HuH-7.5 (cell line): ENCODE measurements at regions not wholly inside any gene's neighbourhood (a gene's known extent, or its start where the extent isn't known, plus 50 kb on each side); places are given as distances from the start of the nearest gene placed in this dataset.

ENCODE experiments used
- DNase-seq: peaks from one replicate; pipeline ENCODE4 v3.0.0; 2011; ENCODE audit warnings: low spot score

DNA sequence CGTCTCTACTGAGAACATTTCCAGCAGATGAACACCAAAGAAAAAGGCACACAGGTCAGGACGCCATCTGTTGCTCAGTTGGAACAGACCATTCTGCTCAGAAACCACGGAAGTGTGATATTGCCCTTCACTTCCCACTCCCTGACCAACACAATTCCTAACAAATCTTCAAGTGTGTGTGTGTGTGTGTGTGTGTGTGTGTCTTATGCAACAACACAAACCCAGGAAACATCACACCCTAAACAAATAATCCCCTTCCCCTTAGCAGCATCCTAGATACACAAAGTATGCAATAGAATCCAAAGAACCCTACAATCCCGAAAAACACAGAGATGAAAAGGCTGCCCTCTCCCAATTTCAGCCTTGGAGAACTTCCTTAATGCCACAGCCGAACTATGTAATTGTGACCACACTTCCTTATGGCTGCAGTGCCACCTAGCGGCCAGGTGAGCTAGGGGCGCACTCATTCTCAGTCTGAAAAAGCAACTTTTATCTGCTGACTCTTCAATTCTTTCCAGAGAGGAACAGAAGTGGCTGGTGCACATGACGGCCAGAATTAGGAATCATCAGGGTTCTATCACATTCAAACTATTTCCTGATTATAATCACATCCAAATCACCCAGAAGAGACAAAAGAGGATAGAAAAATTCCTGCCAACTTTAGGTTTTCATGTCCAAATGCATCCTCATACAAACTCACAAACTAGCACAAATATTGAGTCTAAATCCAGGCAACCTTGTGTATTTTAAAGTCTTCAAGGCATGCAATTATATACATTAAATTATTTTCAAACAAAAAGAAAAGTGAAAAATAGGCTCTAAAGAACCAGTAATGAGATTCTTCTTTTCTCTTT, 164.9 kb downstream of the DHX15 start:
- DNase-seq, result peak; percentile 72

DNA sequence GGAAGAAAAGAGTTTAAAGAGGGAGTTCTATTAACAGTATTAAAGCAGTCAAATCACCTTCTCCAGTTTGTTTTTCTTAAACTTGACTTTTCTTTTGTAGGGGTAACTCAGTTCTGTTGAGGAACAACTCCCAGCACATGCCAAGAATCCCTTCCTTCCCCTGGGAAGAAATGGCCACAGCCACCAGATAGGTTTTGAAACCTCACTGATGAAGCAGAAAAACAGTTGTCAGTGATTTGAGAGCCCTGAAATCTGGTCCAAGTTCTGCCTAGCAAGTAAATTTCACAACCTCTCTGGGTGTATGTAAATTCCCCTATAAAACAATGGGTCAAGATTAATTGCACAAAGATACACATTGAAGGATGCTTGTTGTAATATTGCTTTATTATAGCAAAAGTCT, 167.1 kb downstream of the DHX15 start:
- DNase-seq, result no peak

DNA sequence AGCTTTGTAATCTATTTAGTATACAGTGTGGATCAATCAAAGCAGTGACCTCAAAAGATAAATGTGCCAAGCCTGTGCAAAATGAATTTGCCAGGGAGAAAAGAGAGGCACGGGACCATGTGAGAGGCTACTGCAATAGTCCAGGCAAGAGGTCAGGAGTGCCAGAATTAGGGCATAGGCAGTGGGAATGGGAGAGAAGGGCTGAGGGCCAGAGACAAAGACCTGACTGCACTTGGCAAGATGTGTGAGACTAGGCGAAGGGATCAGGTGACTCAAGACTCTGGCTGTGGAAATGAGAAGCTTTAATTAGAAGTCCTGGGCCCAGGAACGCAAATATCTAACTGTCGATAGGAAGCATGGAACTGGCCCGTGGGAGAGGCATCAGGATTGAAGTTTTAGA, 168.1 kb downstream of the DHX15 start:
- DNase-seq, result no peak

DNA sequence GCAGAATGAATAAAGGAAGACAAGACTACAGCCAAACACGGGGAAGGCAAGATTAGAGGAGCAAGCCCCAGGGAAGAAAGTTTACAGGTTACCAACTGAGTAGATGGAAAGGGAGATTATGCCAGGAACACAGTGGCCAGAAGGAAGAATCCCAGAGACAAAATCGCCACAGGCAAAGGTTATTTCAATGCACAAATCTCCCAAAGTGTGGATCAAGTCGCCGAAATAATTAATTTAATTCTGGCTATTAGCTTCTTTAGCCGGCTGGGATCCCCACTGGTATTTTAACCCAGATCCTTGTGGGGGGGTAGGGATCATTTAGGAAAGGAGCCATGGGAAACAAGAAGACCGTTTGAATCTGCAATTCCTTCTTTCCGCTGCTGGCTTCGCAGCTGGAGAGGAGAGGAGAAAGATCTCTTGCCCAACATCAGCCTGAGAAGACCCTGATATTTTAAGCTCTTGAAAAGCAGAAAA, 171.0 kb downstream of the DHX15 start:
- DNase-seq, result no peak

DNA sequence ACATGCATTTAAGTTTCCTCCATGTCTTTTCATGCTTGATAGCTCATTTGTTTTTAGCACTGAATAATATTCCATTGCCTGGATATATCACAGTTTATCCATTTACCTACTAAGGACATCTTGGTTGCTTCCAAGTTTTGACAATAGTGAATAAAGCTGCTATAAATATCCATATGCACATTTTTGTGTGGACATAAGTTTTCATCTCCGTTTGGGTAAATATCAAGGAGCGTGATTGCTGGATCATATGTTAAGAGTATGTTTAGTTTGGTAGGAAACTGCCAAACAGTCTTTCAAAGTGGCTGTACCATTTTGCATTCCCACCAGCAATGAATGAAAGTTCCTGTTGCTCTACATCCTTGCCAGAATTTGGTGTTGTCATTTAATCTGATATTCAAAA, 172.5 kb downstream of the DHX15 start:
- no peak for DNase-seq

DNA sequence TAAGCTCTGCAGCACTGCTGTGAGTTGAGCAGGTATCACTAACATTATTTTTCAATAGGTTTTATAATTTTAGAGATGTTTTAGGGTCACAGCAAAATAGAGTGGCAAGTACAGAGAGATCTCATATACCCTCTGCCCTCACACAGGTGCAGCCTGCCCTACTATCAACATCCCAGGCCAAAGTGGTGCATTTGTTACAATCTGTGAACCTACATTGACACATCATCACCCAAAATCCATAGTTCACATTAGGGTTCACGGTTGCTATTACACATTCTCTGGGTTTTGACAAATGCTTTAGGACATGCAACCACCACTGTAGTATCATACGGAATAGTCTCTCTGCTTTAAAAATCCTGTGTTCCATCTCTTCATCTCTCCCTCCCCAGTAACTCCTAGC, 173.1 kb downstream of the DHX15 start:
- no peak for DNase-seq

DNA sequence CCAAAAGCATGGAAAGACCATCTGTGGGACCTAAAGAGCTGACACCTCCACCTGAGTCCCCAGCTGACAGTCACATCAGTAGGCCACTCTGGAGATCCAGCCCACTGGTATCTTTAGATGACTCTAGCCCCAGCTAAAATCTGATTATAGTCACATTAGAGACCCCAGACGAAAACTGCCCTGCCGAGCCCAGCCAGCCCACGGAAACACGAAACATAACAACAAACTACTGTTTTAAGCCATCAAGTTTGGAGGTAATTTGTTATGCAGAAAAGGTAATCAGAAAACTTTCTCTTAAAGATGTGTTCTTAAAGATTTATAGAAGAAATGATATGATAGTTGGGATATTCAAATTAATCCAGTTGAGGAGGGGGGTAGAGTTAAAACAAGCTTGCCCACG, 175.7 kb downstream of the DHX15 start:
- no peak for DNase-seq

DNA sequence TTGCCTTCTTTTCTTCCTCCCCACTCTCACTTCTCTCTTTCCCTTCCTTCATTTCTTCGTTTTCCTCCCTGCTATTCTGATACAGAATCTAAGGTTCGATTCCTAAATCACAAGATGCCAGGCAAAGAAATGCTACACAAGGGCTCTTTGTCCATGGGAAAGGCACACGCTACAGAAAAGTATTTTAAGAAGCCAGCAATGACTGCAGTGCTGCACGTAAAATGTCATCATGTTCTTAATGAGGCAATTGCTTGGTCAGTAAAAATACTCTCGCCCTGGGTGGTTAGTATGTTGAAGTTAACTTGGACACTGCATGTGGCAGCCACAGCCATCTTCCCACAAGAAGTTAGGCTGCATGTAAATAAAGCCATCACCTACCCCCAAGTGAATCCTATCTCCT, 178.4 kb downstream of the DHX15 start:
- DNase-seq, result no peak

DNA sequence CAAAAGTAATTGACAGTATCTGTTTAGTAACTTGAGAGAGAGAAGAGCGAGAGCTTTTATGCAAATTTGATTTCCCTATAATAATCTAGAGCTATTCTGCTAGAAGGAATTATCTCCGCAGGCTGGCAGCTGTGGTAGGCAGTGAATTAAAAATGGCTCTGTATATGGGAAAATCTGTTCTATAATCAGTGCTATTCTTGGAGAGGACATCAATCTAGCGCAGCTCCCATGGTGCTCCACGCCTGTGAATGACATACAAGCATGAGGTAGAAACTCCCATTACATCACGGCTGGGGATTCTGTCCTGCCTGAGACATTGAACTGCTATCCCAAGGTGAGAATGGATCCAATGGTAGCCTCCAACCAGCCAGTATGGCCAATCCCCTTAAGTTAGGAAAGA, 179.0 kb downstream of the DHX15 start:
- DNase-seq, result no peak

DNA sequence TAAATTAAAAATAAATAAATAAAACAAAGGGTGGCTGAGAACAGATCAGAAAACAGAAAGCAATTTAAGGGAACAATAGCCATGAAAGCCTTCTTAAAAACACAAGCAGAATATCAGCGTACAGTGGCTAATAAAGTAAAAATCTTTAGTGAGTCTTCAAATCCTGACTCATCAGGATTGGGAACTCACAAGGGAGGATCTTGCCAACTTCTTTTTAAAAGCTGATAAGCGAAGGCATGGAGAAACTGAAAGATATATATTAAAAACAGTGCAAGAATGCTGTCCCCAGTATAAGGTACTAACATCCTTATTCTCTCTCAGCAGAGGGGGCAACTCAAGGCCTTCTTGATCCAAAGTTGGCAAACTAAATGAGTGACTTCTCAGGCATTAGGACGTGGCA, 180.1 kb downstream of the DHX15 start:
- DNase-seq, result no peak

DNA sequence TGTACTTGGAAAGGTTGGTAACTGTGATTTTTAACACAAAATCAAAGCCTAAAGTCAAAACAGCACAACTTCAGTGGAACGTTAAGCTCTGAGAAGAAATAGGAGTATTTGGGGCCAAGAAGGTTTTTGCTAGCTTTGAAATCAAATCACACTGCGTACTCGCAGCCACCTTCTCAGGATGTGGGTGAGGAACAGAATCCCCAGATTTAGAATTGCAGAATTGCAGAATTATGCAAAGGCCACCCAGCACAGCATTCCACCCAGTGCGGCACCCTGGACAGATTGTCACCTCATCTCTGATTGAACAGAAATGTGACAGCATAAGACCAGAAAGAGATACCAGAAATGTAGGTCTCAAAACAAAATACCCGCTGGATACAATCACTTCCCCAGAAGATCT, 181.1 kb downstream of the DHX15 start:
- DNase-seq, result no peak

DNA sequence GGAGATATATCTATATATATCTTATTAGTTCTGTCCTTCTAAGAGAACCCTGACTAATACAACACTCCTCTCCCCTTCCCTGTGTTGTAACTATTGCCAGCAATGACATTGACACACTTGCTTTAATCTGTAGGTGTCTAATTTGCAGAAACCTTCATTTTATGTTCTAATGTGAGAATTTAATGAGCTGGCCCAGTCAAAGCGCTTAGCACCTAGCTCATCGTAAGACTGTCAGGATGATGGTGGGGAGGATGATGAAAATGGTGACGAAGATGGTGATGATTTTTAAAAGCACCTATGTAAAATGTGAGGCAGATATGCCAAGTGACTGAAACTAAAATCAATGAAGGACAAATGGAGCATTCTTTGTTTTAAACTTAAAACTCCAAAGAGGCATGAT, 183.8 kb downstream of the DHX15 start:
- DNase-seq, result no peak

DNA sequence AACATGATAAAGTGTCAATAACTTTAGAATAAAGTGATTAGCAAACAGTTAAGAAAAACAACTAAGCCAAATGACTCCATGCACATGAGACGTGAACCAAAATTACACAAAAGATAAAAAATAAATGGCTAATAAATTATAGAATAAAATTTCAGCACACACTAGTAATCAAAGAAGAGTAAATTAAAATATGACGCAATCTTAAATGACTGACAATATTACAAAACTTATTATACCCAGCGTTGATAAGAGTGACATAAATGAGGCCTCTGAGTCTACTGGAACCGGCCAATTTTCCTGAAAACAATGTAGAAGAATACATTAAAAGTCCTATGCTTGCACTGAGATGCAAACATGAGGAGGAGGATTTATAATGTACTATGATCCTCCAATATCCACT, 187.4 kb downstream of the DHX15 start:
- DNase-seq, result no peak

DNA sequence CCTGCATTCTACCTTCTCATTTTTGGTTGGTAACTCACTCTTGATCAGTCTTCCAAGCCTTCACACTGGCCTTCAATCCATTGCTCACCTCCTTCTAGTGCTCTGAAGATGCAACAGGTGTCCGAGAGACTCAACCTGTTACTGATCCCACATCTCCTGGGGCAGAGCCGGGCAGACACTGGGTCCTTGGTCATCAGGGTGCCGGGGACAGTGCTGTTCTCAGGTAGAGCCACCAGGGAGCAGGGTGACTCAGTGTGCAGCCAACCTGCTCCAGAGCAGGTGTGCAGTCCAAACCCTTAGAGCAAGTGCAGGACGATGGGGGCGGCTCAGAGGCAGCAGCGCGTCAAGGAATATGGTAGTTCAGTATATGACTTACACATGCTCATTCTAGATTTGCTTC, 188.4 kb downstream of the DHX15 start:
- DNase-seq, result no peak

DNA sequence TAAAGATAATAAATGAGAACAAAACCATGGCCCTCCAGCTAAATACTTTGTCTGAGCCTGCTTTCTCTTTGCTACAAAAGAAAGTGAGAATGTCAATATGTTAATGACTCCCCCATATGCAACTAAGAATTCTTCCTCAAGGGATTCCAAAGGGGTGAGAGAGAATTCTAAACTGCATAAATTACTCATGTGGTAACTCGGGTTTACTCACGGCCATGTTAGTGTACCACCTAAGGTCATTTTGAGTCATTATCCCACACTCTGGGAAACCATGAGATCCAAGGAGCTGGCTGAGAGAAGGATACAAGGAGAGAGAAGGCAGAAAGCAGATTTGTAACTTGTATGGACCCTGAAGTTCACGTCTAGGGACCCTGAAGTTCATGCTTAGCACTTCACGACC, 190.3 kb downstream of the DHX15 start:
- no peak for DNase-seq

DNA sequence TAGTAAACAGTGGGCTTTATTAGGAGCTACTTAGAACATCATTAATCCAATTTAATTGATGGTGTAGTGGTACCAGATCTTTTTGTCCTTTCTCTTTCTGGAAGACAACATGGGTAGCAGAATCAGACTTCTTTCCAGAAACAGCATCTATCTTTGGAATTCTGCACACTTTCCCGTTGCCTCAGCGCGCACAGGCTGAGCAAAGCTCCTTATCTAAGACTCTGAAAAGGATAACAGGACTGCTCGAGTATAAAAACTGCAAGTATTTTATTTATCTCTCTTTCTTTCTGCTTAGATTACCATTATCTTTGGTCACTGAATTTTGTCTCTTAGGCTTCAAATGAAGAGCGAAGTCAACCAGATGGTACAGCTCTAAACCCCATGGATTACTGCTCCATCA, 191.7 kb downstream of the DHX15 start:
- no peak for DNase-seq

DNA sequence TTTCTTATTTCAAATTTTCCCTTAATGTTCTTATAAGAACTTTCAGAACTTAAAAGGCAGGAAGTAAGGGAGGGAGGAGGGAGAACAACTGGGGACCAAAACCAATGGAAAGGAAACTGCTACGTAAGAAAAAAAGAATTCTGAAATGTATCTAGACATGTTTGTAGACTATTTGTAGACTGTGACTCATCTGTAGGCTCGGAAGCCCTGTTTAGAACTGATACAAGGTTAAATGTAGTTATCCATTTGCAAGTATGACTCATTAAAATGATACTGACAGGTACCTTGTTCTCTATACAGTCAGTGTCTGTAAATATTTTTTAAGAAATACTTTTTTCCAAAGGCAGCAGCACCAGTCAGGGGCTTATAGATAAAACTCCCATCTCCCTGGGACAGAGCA, 202.0 kb downstream of the DHX15 start:
- DNase-seq, result peak; percentile 15

DNA sequence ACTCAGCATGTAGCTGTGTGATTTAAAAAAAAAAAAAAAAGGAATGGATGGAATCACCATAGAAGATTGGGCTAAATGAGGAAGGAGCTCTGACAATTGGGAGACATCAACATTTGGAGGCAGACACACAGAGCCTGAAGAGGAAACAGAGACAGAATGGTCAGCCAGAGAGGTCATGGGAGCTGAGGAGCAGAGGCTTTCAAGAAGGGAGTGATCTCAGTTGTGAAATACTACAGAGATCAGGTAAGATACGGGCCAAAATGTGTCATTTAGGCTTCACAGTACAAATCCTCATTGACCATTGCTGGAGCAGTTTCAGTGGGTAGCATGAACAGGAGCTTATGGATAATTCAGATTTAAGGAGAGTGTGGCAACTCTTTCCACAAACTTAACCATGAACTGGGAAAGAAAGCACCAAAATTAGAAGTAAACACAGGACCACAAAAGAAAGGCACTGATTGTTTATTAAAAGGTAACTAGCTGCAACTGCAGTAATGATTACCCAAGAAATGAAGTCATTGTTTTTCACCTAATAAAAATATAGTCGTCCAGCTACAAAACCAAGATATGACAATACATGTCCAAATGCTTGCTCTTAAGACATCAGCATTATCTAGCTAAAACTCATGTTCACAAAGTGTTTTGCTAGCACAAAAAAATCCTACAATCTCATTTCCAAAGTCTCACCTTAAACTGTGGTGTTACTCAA, 203.2 kb downstream of the DHX15 start:
- no peak for DNase-seq

DNA sequence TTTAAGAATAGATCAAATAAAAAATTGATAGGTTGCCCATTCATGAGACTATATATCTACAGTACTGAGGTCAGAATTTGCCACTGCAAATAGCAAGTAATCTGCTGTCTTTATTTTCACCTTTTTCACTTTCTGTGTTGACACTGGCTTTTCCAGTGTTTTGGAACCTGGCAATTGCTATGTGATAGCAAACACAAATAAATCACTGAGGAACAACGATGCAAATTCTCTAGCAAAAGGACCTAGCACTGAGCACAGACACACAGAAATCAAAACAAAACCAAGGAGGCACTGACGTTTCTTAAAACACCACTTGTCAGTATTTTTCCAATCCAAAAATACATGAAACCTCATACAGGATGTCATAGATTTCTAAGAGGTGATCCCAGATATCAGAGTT, 210.7 kb downstream of the DHX15 start:
- DNase-seq, result no peak

DNA sequence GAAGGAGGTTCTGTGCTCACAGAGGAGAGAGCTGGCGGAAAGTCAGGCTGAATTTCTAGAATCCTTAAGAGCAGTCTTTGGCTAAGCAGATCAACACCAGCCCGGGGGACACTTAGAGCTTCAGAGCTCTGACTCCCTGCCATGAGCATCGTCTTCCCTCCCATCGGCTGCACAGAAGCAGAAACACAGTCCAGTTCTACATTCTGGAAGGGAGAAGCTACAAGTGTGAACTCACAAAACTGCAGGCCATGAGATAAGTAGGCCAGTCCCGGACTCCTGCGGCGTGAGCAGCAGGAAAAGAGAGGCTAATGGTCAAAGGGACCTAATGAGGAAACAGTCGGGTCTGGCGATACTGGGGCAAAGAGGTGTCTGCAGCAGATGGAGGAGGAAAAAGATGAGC, 211.5 kb downstream of the DHX15 start:
- no peak for DNase-seq

DNA sequence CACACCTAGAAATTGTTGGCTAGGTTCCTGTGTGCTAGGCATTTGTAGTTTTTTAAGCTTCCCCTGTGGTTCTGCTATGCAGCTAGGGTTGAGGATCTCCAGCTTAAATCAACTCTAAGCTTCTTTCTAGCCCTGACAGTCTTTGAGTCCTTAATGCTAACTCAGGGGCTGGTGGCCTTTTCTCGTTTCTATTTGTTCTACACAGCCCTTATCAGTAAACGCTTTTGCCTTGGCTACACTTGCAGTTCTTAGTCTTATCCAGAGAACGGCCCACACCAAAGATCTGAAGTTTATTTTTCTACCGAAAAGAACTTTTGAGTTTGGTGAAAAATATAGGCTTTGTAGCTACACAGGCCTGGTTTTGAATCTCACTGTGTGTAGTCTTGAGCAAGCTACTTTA, 212.0 kb downstream of the DHX15 start:
- DNase-seq, result no peak

DNA sequence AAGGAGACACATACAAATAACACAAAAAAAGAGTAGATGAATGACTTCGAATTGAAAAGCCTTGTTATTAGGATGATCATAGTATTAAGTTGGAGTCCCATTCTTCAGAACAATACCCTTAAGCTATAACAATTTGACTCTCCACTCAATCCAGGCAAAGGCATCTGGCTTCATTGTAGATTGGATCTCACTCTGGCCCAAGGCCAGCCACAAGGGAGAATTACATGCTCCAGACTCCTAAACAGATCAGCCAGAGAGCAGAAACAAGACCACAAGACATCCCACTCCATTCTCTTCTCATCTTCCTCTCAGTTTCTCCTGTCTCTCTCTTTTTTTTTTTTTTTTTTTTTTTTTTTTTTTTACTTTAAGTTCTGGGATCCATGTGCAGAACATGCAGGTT, 213.9 kb downstream of the DHX15 start:
- DNase-seq, result no peak

DNA sequence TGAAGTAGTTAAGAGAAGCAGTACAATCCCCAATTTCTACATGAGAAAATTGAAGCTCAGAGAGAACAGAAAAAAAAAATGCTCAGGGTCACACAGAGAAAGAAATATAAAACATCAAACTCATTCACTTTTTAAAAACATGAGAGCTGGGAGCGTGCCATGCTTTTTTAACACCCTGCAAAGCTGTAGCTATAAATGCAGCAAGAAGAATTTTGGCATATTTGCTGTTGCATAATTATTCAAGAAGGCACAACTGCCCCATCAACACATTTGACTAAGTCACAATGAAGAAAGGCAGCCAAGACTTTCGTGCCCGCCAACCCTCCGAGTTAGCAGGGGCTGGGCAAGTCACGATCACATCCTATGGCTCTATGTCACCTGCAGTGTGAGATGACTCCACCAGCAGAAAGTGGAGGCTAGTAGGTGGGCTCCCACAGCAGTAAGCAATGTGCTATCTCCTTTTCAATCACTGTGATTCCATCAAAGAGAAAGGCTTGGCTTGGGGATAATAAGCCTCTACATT, 214.8 kb downstream of the DHX15 start:
- DNase-seq, result no peak
